Upper lobe of right lung (tissue), 1 donor: ENCODE measurements at regions not wholly inside any gene's neighbourhood (a gene's known extent, or its start where the extent isn't known, plus 50 kb on each side); places are given as distances from the start of the nearest gene placed in this dataset.
A peak's percentile ranks its signal among the peaks of the same experiment; 100 is the strongest.

Experiments used
- ATAC-seq: fragments of 200-7000 bp; cut with Tn5 transposase; one replicate; pipeline ENCODE4 v1.9.1; 2020; ENCODE audit warnings: mild to moderate bottlenecking, moderate library complexity
- DNase-seq: peaks from one replicate; pipeline ENCODE4 v3.0.0-alpha.2; 2020
- H3K27ac ChIP-seq: fragments of 200-600 bp; one replicate; pipeline ENCODE4 v1.8.0; 2022
- H3K27me3 ChIP-seq: fragments of 200-600 bp; one replicate; pipeline ENCODE4 v1.8.0; 2022; ENCODE audit warnings: mild to moderate bottlenecking
- H3K36me3 ChIP-seq: fragments of 200-600 bp; one replicate; pipeline ENCODE4 v1.8.0; 2022
- H3K4me1 ChIP-seq: fragments of 200-600 bp; one replicate; pipeline ENCODE4 v1.8.0; 2022
- H3K4me3 ChIP-seq: fragments of 200-600 bp; one replicate; pipeline ENCODE4 v1.8.0; 2022; ENCODE audit warnings: mild to moderate bottlenecking
- H3K9me3 ChIP-seq: fragments of 200-600 bp; one replicate; pipeline ENCODE4 v1.8.0; 2022
- CTCF ChIP-seq: fragments of 200-600 bp; IDR thresholded peaks from one replicate; pipeline ENCODE4 v1.8.0; 2022; ENCODE audit warnings: antibody characterized with exemption
- intact Hi-C: fragments of 100-400 bp; cut with DNase I; formaldehyde crosslinking; loops from one replicate; pipeline ENCODE4 v1.11.0; 2022
- donor health status: DM: no; HTN: yes; CAD: no; lungs with severe emphysema.

- Histone ChIP-seq H3K27me3 (no peaks in the 10 kb centered on the region), H3K4me3 (no peak overlapping the region)
- no peak for TF ChIP-seq CTCF
Observed at GRCh38 chr4:167956676-167957075, 135.7 kb upstream of the ANXA10 start.

GRCh38 chr4:167964766-167965373 lies 127.5 kb upstream of the ANXA10 start:
- no peak overlapping the region for H3K4me3 ChIP-seq
- no peaks in the 10 kb centered on the region for H3K36me3 ChIP-seq
- intact Hi-C loops: no loop called here
- no peak for TF ChIP-seq CTCF
- H3K27me3 ChIP-seq: no peaks in the 10 kb centered on the region
- H3K27ac ChIP-seq: no peak overlapping the region
- DNase-seq (no peak), ATAC-seq (no peak)
- no peaks in the 10 kb centered on the region for H3K4me1 ChIP-seq
- H3K9me3 ChIP-seq: no peaks in the 10 kb centered on the region

More at GRCh38 chr4:167956676-167957075, 135.7 kb upstream of the ANXA10 start:
- no peaks in the 10 kb centered on the region for H3K9me3 ChIP-seq
- no peaks in the 10 kb centered on the region for H3K4me1 ChIP-seq
- intact Hi-C loops: no loop called here
- no peaks in the 10 kb centered on the region for H3K36me3 ChIP-seq
- H3K27ac ChIP-seq: no peak overlapping the region
- DNase-seq (no peak), ATAC-seq (no peak)

GRCh38 chr4:167966143-167966542 lies 126.2 kb upstream of the ANXA10 start:
- Histone ChIP-seq H3K4me3 (no peak overlapping the region), H3K4me1 (no peaks in the 10 kb centered on the region), H3K36me3 (no peaks in the 10 kb centered on the region), H3K27me3 (no peaks in the 10 kb centered on the region), H3K27ac (no peak overlapping the region), H3K9me3 (no peaks in the 10 kb centered on the region)
- ATAC-seq (no peak), DNase-seq (no peak)
- intact Hi-C loops: no loop called here
- no peak for TF ChIP-seq CTCF

- peaks cover 11% of the 10 kb centered on the region for H3K9me3 ChIP-seq
- no peaks in the 10 kb centered on the region for H3K27me3 ChIP-seq
- H3K4me3 ChIP-seq: no peak overlapping the region
- no peak overlapping the region for H3K27ac ChIP-seq
- no peaks in the 10 kb centered on the region for H3K36me3 ChIP-seq
- H3K4me1 ChIP-seq: no peaks in the 10 kb centered on the region
- intact Hi-C loops: no loop called here
- no peak for ATAC-seq
- no peak for DNase-seq
- TF ChIP-seq CTCF: no peak
Observed at GRCh38 chr4:167973513-167973912, 118.8 kb upstream of the ANXA10 start.

- Histone ChIP-seq H3K36me3 (no peaks in the 10 kb centered on the region), H3K4me3 (no peak overlapping the region), H3K27me3 (no peaks in the 10 kb centered on the region), H3K9me3 (no peaks in the 10 kb centered on the region), H3K4me1 (no peaks in the 10 kb centered on the region), H3K27ac (no peak overlapping the region)
- DNase-seq (no peak), ATAC-seq (peak; percentile 38)
- intact Hi-C loops: no loop called here
- TF ChIP-seq CTCF: no peak
Observed at GRCh38 chr4:167985565-167985964, 106.8 kb upstream of the ANXA10 start.

GRCh38 chr4:167986044-167986443 lies 106.3 kb upstream of the ANXA10 start:
- ATAC-seq (peak; percentile 31), DNase-seq (peak; percentile 55)
- Histone ChIP-seq H3K9me3 (no peaks in the 10 kb centered on the region), H3K27ac (no peak overlapping the region), H3K27me3 (no peaks in the 10 kb centered on the region), H3K4me3 (no peak overlapping the region), H3K36me3 (no peaks in the 10 kb centered on the region), H3K4me1 (no peaks in the 10 kb centered on the region)
- no peak for TF ChIP-seq CTCF
- intact Hi-C loops: no loop called here
